ENCODE measurements at regions not wholly inside any gene's neighbourhood (a gene's known extent, or its start where the extent isn't known, plus 50 kb on each side); places are given as distances from the start of the nearest gene placed in this dataset.

- TF ChIP-seq CTCF (IDR thresholded peaks at IDR 0.05) (no peak), POLR2A (IDR thresholded peaks at IDR 0.05) (no peak)
Measured at GRCh38 chr1:88466899-88467580, 217.0 kb upstream of the PKN2 start.

Measured in lower leg skin (tissue), 3 donors.